BJ (cell line): ENCODE measurements at regions not wholly inside any gene's neighbourhood (a gene's known extent, or its start where the extent isn't known, plus 50 kb on each side); places are given as distances from the start of the nearest gene placed in this dataset.

Experiments
- CTCF ChIA-PET: fragments of 350-600 bp; formaldehyde crosslinking; extraction: SDS; loops from one replicate; lab custom pipeline; 2021; ENCODE audit warnings: antibody characterized with exemption, inconsistent platforms; lab: Yijun Ruan, JAX
- POLR2A ChIA-PET: fragments of 300-600 bp; sonication (Branson Sonifier 250); formaldehyde crosslinking; extraction: SDS; loops from one replicate; lab custom pipeline; 2021; ENCODE audit warnings: antibody characterized with exemption; lab: Charles Lee
- DNase-seq: peaks from one replicate; pipeline ENCODE4 v3.0.0-alpha.2; 2011; ENCODE audit warnings: low read depth
- H3K27me3 ChIP-seq: 2 replicates; pipeline ENCODE4 v1.6.0; 2011; ENCODE audit warnings: low read length; ENCODE audit not compliant: control insufficient read depth, insufficient read depth
- H3K36me3 ChIP-seq: 2 replicates; pipeline ENCODE4 v1.5.1; 2011; ENCODE audit warnings: low read length; ENCODE audit not compliant: control insufficient read depth, insufficient read depth
- H3K4me3 ChIP-seq: 2 replicates; pipeline ENCODE4 v1.5.1; 2011; ENCODE audit warnings: low read depth, mild to moderate bottlenecking, control low read depth, low read length
- TF ChIP-seq, protein P1 (sequence below): IDR thresholded peaks from 2 replicates; pipeline ENCODE4 v1.5.1; 2011; ENCODE audit warnings: low read depth, mild to moderate bottlenecking, control low read depth, inconsistent platforms, low read length, moderate library complexity; ENCODE audit not compliant: insufficient read depth

DNA sequence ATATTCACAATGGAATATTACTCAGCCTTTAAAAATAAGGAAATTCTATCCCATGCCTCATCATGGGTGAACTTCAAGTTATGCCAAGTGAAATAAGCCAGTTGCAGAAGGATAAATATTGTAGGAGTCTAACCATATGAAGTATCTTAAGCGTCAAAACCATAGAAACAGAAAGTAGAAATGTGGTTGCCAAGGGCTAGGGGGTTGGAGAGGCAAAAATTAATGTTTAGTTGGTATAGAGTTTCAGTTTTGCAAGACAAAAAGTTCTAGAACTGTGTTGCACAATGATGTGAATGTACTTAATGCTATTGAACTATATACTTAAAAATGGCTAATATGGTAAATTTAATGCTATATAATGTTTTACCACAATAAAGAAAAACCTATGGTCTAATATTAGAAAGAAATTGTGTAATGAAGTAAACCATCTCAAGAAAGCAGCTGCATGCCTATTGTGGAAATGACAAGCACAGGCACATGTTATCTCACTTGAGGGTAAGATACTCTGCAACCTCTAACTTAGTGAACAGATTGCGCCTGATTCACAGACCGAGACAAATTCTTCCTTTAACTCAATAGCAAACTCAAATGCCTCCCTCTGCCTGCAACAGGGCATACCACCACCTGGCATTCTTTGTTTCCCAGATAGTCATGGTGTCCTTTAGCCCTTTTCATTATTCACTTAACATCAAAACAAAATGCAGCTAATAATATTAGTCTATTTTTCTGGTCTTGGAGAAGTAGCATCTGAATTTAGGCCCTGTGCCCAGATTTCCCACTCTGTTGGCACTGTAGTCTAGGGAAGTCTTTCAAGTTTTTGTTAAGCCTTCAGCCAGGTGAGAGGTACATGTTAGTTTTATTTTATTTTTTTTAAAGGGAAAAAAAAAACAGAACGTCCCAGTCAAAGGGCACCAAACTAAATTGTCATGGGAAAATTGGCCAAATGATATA is 80.2 kb upstream of the ACP3 start:
- no peaks in the 10 kb centered on the region for H3K36me3 ChIP-seq
- CTCF ChIA-PET: no interaction called here
- no peak overlapping the region for H3K4me3 ChIP-seq
- POLR2A ChIA-PET: no interaction called here
- 0 out of 2 replicates have a peak, but pooled peaks cover 1% of the 10 kb centered on the region for H3K27me3 ChIP-seq
- TF ChIP-seq, protein P1, sequence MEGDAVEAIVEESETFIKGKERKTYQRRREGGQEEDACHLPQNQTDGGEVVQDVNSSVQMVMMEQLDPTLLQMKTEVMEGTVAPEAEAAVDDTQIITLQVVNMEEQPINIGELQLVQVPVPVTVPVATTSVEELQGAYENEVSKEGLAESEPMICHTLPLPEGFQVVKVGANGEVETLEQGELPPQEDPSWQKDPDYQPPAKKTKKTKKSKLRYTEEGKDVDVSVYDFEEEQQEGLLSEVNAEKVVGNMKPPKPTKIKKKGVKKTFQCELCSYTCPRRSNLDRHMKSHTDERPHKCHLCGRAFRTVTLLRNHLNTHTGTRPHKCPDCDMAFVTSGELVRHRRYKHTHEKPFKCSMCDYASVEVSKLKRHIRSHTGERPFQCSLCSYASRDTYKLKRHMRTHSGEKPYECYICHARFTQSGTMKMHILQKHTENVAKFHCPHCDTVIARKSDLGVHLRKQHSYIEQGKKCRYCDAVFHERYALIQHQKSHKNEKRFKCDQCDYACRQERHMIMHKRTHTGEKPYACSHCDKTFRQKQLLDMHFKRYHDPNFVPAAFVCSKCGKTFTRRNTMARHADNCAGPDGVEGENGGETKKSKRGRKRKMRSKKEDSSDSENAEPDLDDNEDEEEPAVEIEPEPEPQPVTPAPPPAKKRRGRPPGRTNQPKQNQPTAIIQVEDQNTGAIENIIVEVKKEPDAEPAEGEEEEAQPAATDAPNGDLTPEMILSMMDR: no peak
- DNase-seq: no peak

DNA sequence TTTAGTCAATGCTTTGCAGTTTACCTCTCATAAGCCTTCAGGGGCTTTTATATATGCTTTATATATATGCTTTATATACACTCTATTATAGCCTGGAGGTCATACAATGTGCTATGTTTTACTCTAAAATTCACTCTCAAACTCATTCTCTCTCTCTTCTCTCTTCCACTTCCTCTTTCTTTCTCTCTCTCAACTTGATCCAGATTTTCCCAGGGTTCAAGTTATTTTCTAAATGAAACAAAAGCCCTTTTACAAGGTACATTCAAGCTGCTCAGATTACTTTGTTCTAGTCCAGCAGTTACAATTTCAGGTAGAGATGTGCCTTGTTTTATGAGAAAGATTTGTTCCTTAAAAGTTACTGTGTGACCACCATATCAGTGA is 79.6 kb upstream of the ACP3 start:
- CTCF ChIA-PET: no interaction called here
- POLR2A ChIA-PET: no interaction called here
- no peak for DNase-seq
- TF ChIP-seq, protein P1: no peak
- Histone ChIP-seq H3K4me3 (no peak overlapping the region), H3K36me3 (no peaks in the 10 kb centered on the region), H3K27me3 (0 out of 2 replicates have a peak, but pooled peaks cover 1% of the 10 kb centered on the region)

DNA sequence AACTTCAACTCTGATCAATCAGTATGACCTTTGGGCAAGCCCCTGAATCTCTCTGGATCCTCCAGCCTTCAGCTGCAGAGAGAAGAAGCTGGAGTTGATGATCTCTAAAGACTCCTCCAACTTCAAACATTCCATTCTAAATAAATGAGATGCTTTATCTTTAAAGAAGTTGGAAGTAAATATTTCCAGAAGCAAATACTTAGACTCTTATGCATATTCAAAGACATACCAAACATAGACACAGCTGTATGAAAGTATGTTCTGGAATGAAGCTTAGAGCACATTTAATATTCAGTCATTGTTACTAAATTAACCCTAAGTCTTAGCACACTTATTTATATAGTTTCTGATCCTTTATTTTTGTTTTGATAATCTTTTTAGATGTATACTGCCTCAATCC is 77.6 kb upstream of the ACP3 start:
- no peak overlapping the region for H3K4me3 ChIP-seq
- DNase-seq: no peak
- POLR2A ChIA-PET: no interaction called here

DNA sequence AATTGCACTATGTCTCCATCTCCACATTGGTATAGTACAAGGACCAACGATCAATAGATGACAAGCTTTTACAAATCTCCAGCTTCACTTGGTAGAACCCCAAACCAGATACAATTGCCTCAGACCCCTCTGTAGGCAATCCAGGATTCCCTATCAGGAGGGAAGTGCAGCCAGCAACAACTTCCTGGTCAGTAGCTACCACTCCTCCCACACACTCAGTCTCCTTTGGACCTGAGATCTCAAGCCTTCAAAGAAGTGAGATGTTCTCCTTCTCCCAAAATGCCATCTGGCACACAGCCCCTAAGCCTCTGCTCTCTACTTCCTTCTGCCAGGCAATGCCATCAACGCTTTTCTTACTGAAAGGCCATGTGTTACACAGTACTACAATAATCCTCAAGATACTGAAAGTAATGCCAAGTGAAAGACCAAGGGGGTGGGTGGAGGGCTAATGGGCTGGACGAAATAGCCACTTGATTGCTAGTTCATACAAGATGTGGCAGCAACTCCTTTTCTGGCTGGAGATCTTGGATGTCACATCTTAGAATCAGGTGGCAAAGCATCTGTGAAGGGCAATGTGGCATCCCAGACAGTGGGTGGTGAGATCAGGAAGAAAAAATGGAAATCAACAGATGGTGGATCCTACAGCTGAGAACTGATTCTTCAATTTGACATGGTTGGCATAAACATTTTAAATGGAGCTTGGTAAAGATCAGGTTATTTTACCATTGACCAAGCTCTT is 75.3 kb upstream of the ACP3 start:
- DNase-seq: no peak
- POLR2A ChIA-PET: no interaction called here
- H3K36me3 ChIP-seq: no peaks in the 10 kb centered on the region
- CTCF ChIA-PET: interaction anchor here (0.6 kb wide), 1 partner anchor 1951 kb away, joined by 3 read pairs; no protein-coding TSS in a partner anchor
- H3K4me3 ChIP-seq: no peak overlapping the region
- TF ChIP-seq, protein P1: no peak
- H3K27me3 ChIP-seq: peaks cover 1% of the 10 kb centered on the region; the same call in 1 of the 2 replicates

More for the DNA sequence above, 77.6 kb upstream of the ACP3 start:
- H3K27me3 ChIP-seq: 0 out of 2 replicates have a peak, but pooled peaks cover 1% of the 10 kb centered on the region
- TF ChIP-seq, protein P1: no peak
- H3K36me3 ChIP-seq: no peaks in the 10 kb centered on the region
- CTCF ChIA-PET: interaction anchor here (1.1 to 1.4 kb wide), 4 partner anchors 8 to 102 kb away, joined by 3 to 5 read pairs (median 4); no protein-coding TSS in a partner anchor

DNA sequence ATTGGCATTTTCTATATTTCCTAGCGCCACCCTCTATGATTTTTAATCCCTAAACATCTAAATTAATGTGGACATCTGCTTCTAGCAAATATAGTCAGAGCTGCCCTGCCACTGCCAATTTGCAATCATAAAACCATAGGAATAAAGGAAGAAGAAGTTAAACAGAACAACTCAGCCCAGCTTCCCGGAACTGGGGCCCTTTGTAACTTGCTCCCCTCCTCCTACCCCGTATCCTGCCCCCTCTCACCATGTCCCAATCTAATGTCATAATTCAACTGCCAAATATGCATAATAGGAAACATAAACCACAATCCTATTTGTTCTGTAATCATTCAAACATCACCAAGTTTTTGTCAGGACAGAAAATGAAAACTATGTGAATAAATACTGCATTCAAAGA is 74.4 kb upstream of the ACP3 start:
- no peaks in the 10 kb centered on the region for H3K36me3 ChIP-seq
- no peak overlapping the region for H3K4me3 ChIP-seq
- CTCF ChIA-PET: interaction anchor here (1.5 kb wide), 1 partner anchor 101 kb away, joined by 7 read pairs; no protein-coding TSS in a partner anchor
- peaks cover 1% of the 10 kb centered on the region; the same call in 1 of the 2 replicates for H3K27me3 ChIP-seq
- TF ChIP-seq, protein P1: no peak
- no peak for DNase-seq
- POLR2A ChIA-PET: no interaction called here
